ENCODE measurements at regions not wholly inside any gene's neighbourhood (a gene's known extent, or its start where the extent isn't known, plus 50 kb on each side); places are given as distances from the start of the nearest gene placed in this dataset.

GRCh38 chr6:102742754-102743356 lies 1349.3 kb downstream of the GRIK2 start:
- TF ChIP-seq CTCF (IDR thresholded peaks at IDR 0.05) = no peak
- no peak for TF ChIP-seq POLR2A (IDR thresholded peaks at IDR 0.05)
